ENCODE measurements at regions not wholly inside any gene's neighbourhood (a gene's known extent, or its start where the extent isn't known, plus 50 kb on each side); places are given as distances from the start of the nearest gene placed in this dataset.

GRCh38 chr2:196336207-196336606 lies 164.8 kb upstream of the STK17B start:
- Histone ChIP-seq H4K20me1 (ENCODE audit: insufficient read depth, low read length) (no peaks in the 10 kb centered on the region), H2AFZ (ENCODE audit: low read depth, low read length) (no peak overlapping the region), H3K4me3 (ENCODE audit: insufficient read depth, low read depth, low read length) (no peak overlapping the region), H3K9ac (ENCODE audit: low read length) (peak overlapping the region; percentile 5), H3K36me3 (ENCODE audit: insufficient read depth, low read length) (no peaks in the 10 kb centered on the region), H3K27me3 (ENCODE audit: insufficient read depth, low read length) (no peaks in the 10 kb centered on the region), H3K9me3 (ENCODE audit: insufficient read depth, low read depth, low read length) (no peaks in the 10 kb centered on the region), H3K4me2 (ENCODE audit: low read length) (peak overlapping the region; percentile 43), H3K79me2 (ENCODE audit: insufficient read depth, low read length) (no peaks in the 10 kb centered on the region), H3K27ac (ENCODE audit: low read depth, low read length) (peak overlapping the region; percentile 70), H3K4me1 (ENCODE audit: insufficient read depth, low read length) (peaks cover 34% of the 10 kb centered on the region)
- Mint-ChIP-seq H3K27me3 (ENCODE audit: low read depth, unreplicated experiment) (no peaks in the 10 kb centered on the region), H3K9me3 (ENCODE audit: unreplicated experiment) (no peaks in the 10 kb centered on the region), H3K4me3 (ENCODE audit: unreplicated experiment) (no peak overlapping the region), H3K36me3 (ENCODE audit: low read depth, unreplicated experiment) (no peaks in the 10 kb centered on the region), H3K27ac (ENCODE audit: unreplicated experiment) (peak overlapping the region; percentile 80), H3K4me1 (ENCODE audit: low read depth, unreplicated experiment) (peaks cover 35% of the 10 kb centered on the region)
- TF ChIP-seq CTCF (IDR thresholded peaks at IDR 0.05; ENCODE audit: insufficient read depth, low read depth, low read length) (no peak), EZH2 (IDR thresholded peaks at IDR 0.05; ENCODE audit: insufficient read depth, low read length) (no peak)
- peak; percentile 43 for DNase-seq (ENCODE audit: low read depth)
- no peak for FAIRE-seq

- Histone ChIP-seq H3K4me2 (ENCODE audit: low read length) (no peak overlapping the region), H3K4me3 (ENCODE audit: insufficient read depth, low read depth, low read length) (no peak overlapping the region), H2AFZ (ENCODE audit: low read depth, low read length) (no peak overlapping the region), H3K4me1 (ENCODE audit: insufficient read depth, low read length) (peaks cover 29% of the 10 kb centered on the region), H3K79me2 (ENCODE audit: insufficient read depth, low read length) (no peaks in the 10 kb centered on the region), H3K27ac (ENCODE audit: low read depth, low read length) (no peak overlapping the region), H4K20me1 (ENCODE audit: insufficient read depth, low read length) (no peaks in the 10 kb centered on the region), H3K9me3 (ENCODE audit: insufficient read depth, low read depth, low read length) (no peaks in the 10 kb centered on the region), H3K36me3 (ENCODE audit: insufficient read depth, low read length) (no peaks in the 10 kb centered on the region), H3K9ac (ENCODE audit: low read length) (no peak overlapping the region), H3K27me3 (ENCODE audit: insufficient read depth, low read length) (no peaks in the 10 kb centered on the region)
- no peaks in the 10 kb centered on the region for H3K27me3 Mint-ChIP-seq (ENCODE audit: low read depth, unreplicated experiment)
- H3K27ac Mint-ChIP-seq (ENCODE audit: unreplicated experiment): peak overlapping the region; percentile 80
- peaks cover 30% of the 10 kb centered on the region for H3K4me1 Mint-ChIP-seq (ENCODE audit: low read depth, unreplicated experiment)
- FAIRE-seq (no peak), DNase-seq (ENCODE audit: low read depth) (no peak)
- TF ChIP-seq EZH2 (IDR thresholded peaks at IDR 0.05; ENCODE audit: insufficient read depth, low read length) (no peak), CTCF (IDR thresholded peaks at IDR 0.05; ENCODE audit: insufficient read depth, low read depth, low read length) (no peak)
- no peak overlapping the region for H3K4me3 Mint-ChIP-seq (ENCODE audit: unreplicated experiment)
- H3K36me3 Mint-ChIP-seq (ENCODE audit: low read depth, unreplicated experiment): no peaks in the 10 kb centered on the region
- H3K9me3 Mint-ChIP-seq (ENCODE audit: unreplicated experiment): no peaks in the 10 kb centered on the region
Observed at GRCh38 chr2:196336715-196337114, 165.3 kb upstream of the STK17B start.

- H3K27me3 ChIP-seq (ENCODE audit: insufficient read depth, low read length): no peaks in the 10 kb centered on the region
- H3K27ac Mint-ChIP-seq (ENCODE audit: unreplicated experiment): no peak overlapping the region
- FAIRE-seq: no peak
Observed at GRCh38 chr2:196337208-196337953, 166.0 kb upstream of the STK17B start.

More at GRCh38 chr2:196337208-196337953, 166.0 kb upstream of the STK17B start:
- Mint-ChIP-seq H3K9me3 (ENCODE audit: unreplicated experiment) (no peaks in the 10 kb centered on the region), H3K4me1 (ENCODE audit: low read depth, unreplicated experiment) (peaks cover 26% of the 10 kb centered on the region), H3K36me3 (ENCODE audit: low read depth, unreplicated experiment) (no peaks in the 10 kb centered on the region), H3K27me3 (ENCODE audit: low read depth, unreplicated experiment) (no peaks in the 10 kb centered on the region), H3K4me3 (ENCODE audit: unreplicated experiment) (no peak overlapping the region)
- Histone ChIP-seq H2AFZ (ENCODE audit: low read depth, low read length) (no peak overlapping the region), H3K4me3 (ENCODE audit: insufficient read depth, low read depth, low read length) (no peak overlapping the region), H3K9me3 (ENCODE audit: insufficient read depth, low read depth, low read length) (no peaks in the 10 kb centered on the region), H3K27ac (ENCODE audit: low read depth, low read length) (no peak overlapping the region), H3K9ac (ENCODE audit: low read length) (no peak overlapping the region), H3K4me1 (ENCODE audit: insufficient read depth, low read length) (peaks cover 28% of the 10 kb centered on the region), H3K79me2 (ENCODE audit: insufficient read depth, low read length) (no peaks in the 10 kb centered on the region), H4K20me1 (ENCODE audit: insufficient read depth, low read length) (no peaks in the 10 kb centered on the region), H3K4me2 (ENCODE audit: low read length) (no peak overlapping the region), H3K36me3 (ENCODE audit: insufficient read depth, low read length) (no peaks in the 10 kb centered on the region)
- DNase-seq (ENCODE audit: low read depth): no peak
- TF ChIP-seq EZH2 (IDR thresholded peaks at IDR 0.05; ENCODE audit: insufficient read depth, low read length) (no peak), CTCF (IDR thresholded peaks at IDR 0.05; ENCODE audit: insufficient read depth, low read depth, low read length) (peak; percentile 21)
